SU-DHL-6 (cell line): ENCODE measurements at regions not wholly inside any gene's neighbourhood (a gene's known extent, or its start where the extent isn't known, plus 50 kb on each side); places are given as distances from the start of the nearest gene placed in this dataset.

Experiments used
- H2AFZ ChIP-seq: fragments of 200-600 bp; sonication (generic); 2 replicates; pipeline ENCODE4 v1.6.1; 2014; ENCODE audit warnings: low read depth, mild to moderate bottlenecking, moderate library complexity, mixed read lengths, antibody characterized with exemption, low read length; ENCODE audit not compliant: severe bottlenecking
- H3F3A ChIP-seq: fragments of 200-600 bp; shearing (Covaris generic); 2 replicates; pipeline ENCODE4 v1.6.0; 2016; ENCODE audit warnings: antibody characterized with exemption, mild to moderate bottlenecking; ENCODE audit not compliant: insufficient read depth
- H3K27ac ChIP-seq: fragments of 200-600 bp; sonication (generic); 2 replicates; pipeline ENCODE4 v1.5.1; 2016; ENCODE audit warnings: low read depth, mild to moderate bottlenecking, low read length, moderate library complexity, mixed read lengths
- H3K27me3 ChIP-seq: fragments of 200-600 bp; sonication (generic), shearing (Covaris generic); 2 replicates; pipeline ENCODE4 v1.6.0; 2014; ENCODE audit warnings: mild to moderate bottlenecking, low read length
- H3K36me3 ChIP-seq: fragments of 200-600 bp; sonication (generic); 2 replicates; pipeline ENCODE4 v1.6.1; 2014; ENCODE audit warnings: mild to moderate bottlenecking, low read length, mixed read lengths
- H3K4me2 ChIP-seq: fragments of 300-600, 200-600 bp; shearing (Covaris generic), sonication (generic); 2 replicates; pipeline ENCODE4 v1.6.0; 2014; ENCODE audit warnings: low read length, low read depth, mild to moderate bottlenecking; ENCODE audit not compliant: poor library complexity, severe bottlenecking
- H3K4me3 ChIP-seq: fragments of 200-600 bp; sonication (generic); 2 replicates; pipeline ENCODE4 v1.5.1; 2014; ENCODE audit warnings: antibody characterized with exemption, low read length, mild to moderate bottlenecking, mixed read lengths; ENCODE audit not compliant: insufficient read depth, poor library complexity, severe bottlenecking
- H3K79me2 ChIP-seq: fragments of 200-600 bp; sonication (generic); 2 replicates; pipeline ENCODE4 v1.6.1; 2014; ENCODE audit warnings: mild to moderate bottlenecking, low read length, moderate library complexity; ENCODE audit not compliant: insufficient read depth
- H3K9ac ChIP-seq: fragments of 200-600 bp; sonication (generic); 2 replicates; pipeline ENCODE4 v1.7.0; 2014; ENCODE audit warnings: mild to moderate bottlenecking, low read length
- H3K9me2 ChIP-seq: fragments of 200-600 bp; sonication (generic); replicated peaks from 2 replicates; pipeline ENCODE4 v1.6.1; 2014; ENCODE audit warnings: low read length; ENCODE audit not compliant: insufficient read depth
- H3K9me3 ChIP-seq: fragments of 200-600 bp; sonication (generic); 2 replicates; pipeline ENCODE4 v1.6.1; 2014; ENCODE audit warnings: low read length, mixed read lengths; ENCODE audit not compliant: insufficient read depth
- H4K20me1 ChIP-seq: fragments of 200-600 bp; sonication (generic); 2 replicates; pipeline ENCODE4 v1.6.1; 2014; ENCODE audit warnings: low read depth, mild to moderate bottlenecking, antibody characterized with exemption, low read length, moderate library complexity, mixed read lengths
- CTCF ChIP-seq: fragments of 200-600 bp; sonication (generic); IDR thresholded peaks from one replicate; pipeline ENCODE4 v1.5.1; 2017; ENCODE audit warnings: antibody characterized with exemption, mild to moderate bottlenecking, low read length, moderate library complexity; ENCODE audit not compliant: insufficient read depth, poor library complexity, severe bottlenecking
- EZH2phosphoT487 ChIP-seq: fragments of 200-600 bp; sonication (generic), shearing (Covaris generic); conservative IDR thresholded peaks from 2 replicates; pipeline ENCODE4 v1.6.1; 2018; ENCODE audit warnings: mild to moderate bottlenecking, antibody characterized with exemption, low read length, moderate library complexity, mixed read lengths

- Histone ChIP-seq H3K36me3 (no peaks in the 10 kb centered on the region), H3K9ac (no peak overlapping the region), H3K4me3 (no peak overlapping the region), H2AFZ (no peak overlapping the region), H3F3A (no peaks in the 10 kb centered on the region), H3K9me2 (no peaks in the 10 kb centered on the region), H3K27me3 (no peaks in the 10 kb centered on the region), H3K27ac (no peak overlapping the region), H3K79me2 (no peaks in the 10 kb centered on the region), H3K4me2 (no peak overlapping the region), H4K20me1 (no peaks in the 10 kb centered on the region), H3K9me3 (no peaks in the 10 kb centered on the region)
- no peak for TF ChIP-seq CTCF
- TF ChIP-seq EZH2phosphoT487, result no peak
These were observed 53.0 kb upstream of the BOD1 start for GRCh38 chr5:173669483-173669882.

GRCh38 chr5:173670130-173670651 is 53.7 kb upstream of the BOD1 start:
- H3K4me3 ChIP-seq, result no peak overlapping the region
- no peak overlapping the region for H3K4me2 ChIP-seq
- H3K27ac ChIP-seq, result no peak overlapping the region
- H3K9me3 ChIP-seq, result no peaks in the 10 kb centered on the region; the same call in 1 of the 2 replicates
- H4K20me1 ChIP-seq, result no peaks in the 10 kb centered on the region
- H2AFZ ChIP-seq, result no peak overlapping the region
- TF ChIP-seq CTCF (no peak), EZH2phosphoT487 (no peak)
- no peaks in the 10 kb centered on the region for H3F3A ChIP-seq
- no peaks in the 10 kb centered on the region for H3K9me2 ChIP-seq
- H3K27me3 ChIP-seq, result no peaks in the 10 kb centered on the region
- no peak overlapping the region for H3K9ac ChIP-seq
- no peaks in the 10 kb centered on the region for H3K36me3 ChIP-seq
- no peaks in the 10 kb centered on the region for H3K79me2 ChIP-seq

- Histone ChIP-seq H2AFZ (no peak overlapping the region), H3K4me3 (no peak overlapping the region), H3K79me2 (no peaks in the 10 kb centered on the region), H3K9ac (no peak overlapping the region), H3K9me3 (no peaks in the 10 kb centered on the region; the same call in 1 of the 2 replicates), H3K36me3 (no peaks in the 10 kb centered on the region), H3K27me3 (no peaks in the 10 kb centered on the region), H4K20me1 (no peaks in the 10 kb centered on the region), H3K4me2 (no peak overlapping the region), H3K9me2 (no peaks in the 10 kb centered on the region), H3F3A (no peaks in the 10 kb centered on the region), H3K27ac (no peak overlapping the region)
- no peak for TF ChIP-seq CTCF
- no peak for TF ChIP-seq EZH2phosphoT487
These were observed 54.3 kb upstream of the BOD1 start for GRCh38 chr5:173670791-173671120.
